Liver (tissue), 8 donors: ENCODE measurements at regions not wholly inside any gene's neighbourhood (a gene's known extent, or its start where the extent isn't known, plus 50 kb on each side); places are given as distances from the start of the nearest gene placed in this dataset.

ENCODE experiments used
- DNase-seq: peaks from one replicate; pipeline ENCODE4 v3.0.0-alpha.2; 2017; ENCODE audit warnings: low spot score
- H3K27ac ChIP-seq, 2 donors: one replicate each; pipeline ENCODE4 v1.7.0; 2013; ENCODE audit warnings: inconsistent platforms in 2 of 2, low read length in 2 of 2, control low read depth in 1 of 2, low read depth in 1 of 2, mild to moderate bottlenecking in 1 of 2
- H3K27me3 ChIP-seq, 4 donors: one replicate each; pipeline versions ENCODE4 v1.6.1 to v1.7.0; 2013; ENCODE audit warnings: low read length in 3 of 4, inconsistent platforms in 1 of 4, mild to moderate bottlenecking in 1 of 4, moderate library complexity in 1 of 4; ENCODE audit not compliant: control insufficient read depth in 4 of 4, insufficient read depth in 4 of 4
- H3K36me3 ChIP-seq, 4 donors: one replicate each; pipeline versions ENCODE4 v1.6.1 to v1.7.0; 2013; ENCODE audit warnings: low read length in 3 of 4, mild to moderate bottlenecking in 3 of 4, low read depth in 1 of 4, moderate library complexity in 1 of 4; ENCODE audit not compliant: control insufficient read depth in 4 of 4, insufficient read depth in 3 of 4
- H3K4me1 ChIP-seq, 4 donors: one replicate each; pipeline versions ENCODE4 v1.6.1 to v1.7.0; 2013; ENCODE audit warnings: low read length in 3 of 4, mild to moderate bottlenecking in 3 of 4, moderate library complexity in 1 of 4; ENCODE audit not compliant: control insufficient read depth in 4 of 4, insufficient read depth in 4 of 4
- H3K4me3 ChIP-seq, 3 donors: one replicate each; pipeline versions ENCODE4 v1.6.1 to v1.7.0; 2013; ENCODE audit warnings: low read length in 3 of 3, control low read depth in 1 of 3, low read depth in 1 of 3, mild to moderate bottlenecking in 1 of 3
- H3K9ac ChIP-seq, 2 donors: one replicate each; pipeline ENCODE4 v1.7.0; 2013; ENCODE audit warnings: low read length in 2 of 2, mild to moderate bottlenecking in 2 of 2, moderate library complexity in 2 of 2, control low read depth in 1 of 2, low read depth in 1 of 2
- H3K9me3 ChIP-seq, 4 donors: one replicate each; pipeline versions ENCODE4 v1.6.1 to v1.7.0; 2013; ENCODE audit warnings: low read length in 3 of 4; ENCODE audit not compliant: control insufficient read depth in 4 of 4
- EGR1 ChIP-seq, 2 donors: IDR thresholded peaks; 2 replicates each; pipeline ENCODE4 v1.6.1; 2016 to 2018; ENCODE audit warnings: antibody characterized with exemption in 2 of 2, low read depth in 2 of 2
- FOXA1 ChIP-seq: IDR thresholded peaks from 2 replicates; pipeline ENCODE4 v1.6.1; 2016; ENCODE audit warnings: antibody characterized with exemption
- GABPA ChIP-seq, 2 donors: IDR thresholded peaks in 1 of 2; conservative IDR thresholded peaks in 1 of 2; 2 replicates each; pipeline ENCODE4 v1.6.1; 2016; ENCODE audit warnings: antibody characterized with exemption in 2 of 2, mild to moderate bottlenecking in 1 of 2, moderate library complexity in 1 of 2
- HNF4G ChIP-seq: IDR thresholded peaks from 2 replicates; pipeline ENCODE4 v1.6.1; 2016; ENCODE audit warnings: antibody characterized with exemption
- JUND ChIP-seq, 2 donors: IDR thresholded peaks; 2 replicates each; pipeline ENCODE4 v1.6.1; 2016; ENCODE audit warnings: antibody characterized with exemption in 2 of 2
- NR2F2 ChIP-seq: IDR thresholded peaks from 2 replicates; pipeline ENCODE4 v1.6.1; 2016; ENCODE audit warnings: antibody characterized with exemption
- RAD21 ChIP-seq, 2 donors: IDR thresholded peaks; 2 replicates each; pipeline ENCODE4 v1.6.1; 2016; ENCODE audit warnings: antibody characterized with exemption in 2 of 2, mild to moderate bottlenecking in 2 of 2
- RXRA ChIP-seq, 2 donors: IDR thresholded peaks; 2 replicates each; pipeline ENCODE4 v1.6.1; 2017 to 2018; ENCODE audit warnings: antibody characterized with exemption in 2 of 2, mild to moderate bottlenecking in 1 of 2
- SP1 ChIP-seq: IDR thresholded peaks from 2 replicates; pipeline ENCODE4 v1.6.1; 2018; ENCODE audit warnings: antibody characterized with exemption, mild to moderate bottlenecking
- TAF1 ChIP-seq: conservative IDR thresholded peaks from 2 replicates; pipeline ENCODE4 v1.6.1; 2016; ENCODE audit warnings: antibody characterized with exemption, mild to moderate bottlenecking
- YY1 ChIP-seq: IDR thresholded peaks from 2 replicates; pipeline ENCODE4 v1.6.1; 2016; ENCODE audit warnings: antibody characterized with exemption, mild to moderate bottlenecking
- WGBS: extraction: QIAGEN DNeasy Blood & Tissue Kit; methylation state at CpG from one replicate; pipeline ENCODE4 v1.1.7; 2013; 5-methylcytosine and 5-hydroxymethylcytosine counted together
- TF ChIP-seq, protein P1 (sequence below): fragments of 150-350 bp; IDR thresholded peaks from 2 replicates; pipeline ENCODE4 v1.5.1; 2017; ENCODE audit warnings: improper control_type of control experiment, low read depth, low read length; ENCODE audit not compliant: missing input control
- TF ChIP-seq, protein P2 (sequence below): IDR thresholded peaks from 2 replicates; pipeline ENCODE4 v1.6.1; 2016; ENCODE audit warnings: antibody characterized with exemption
- TF ChIP-seq, protein P3 (sequence below): IDR thresholded peaks from 2 replicates; pipeline ENCODE4 v1.6.1; 2016; ENCODE audit warnings: antibody characterized with exemption, mild to moderate bottlenecking
- donor health status: healthy.
- donor health status: healthy.
- donor health status: healthy.
- donor health status: healthy.
- donor health status: healthy.

DNA sequence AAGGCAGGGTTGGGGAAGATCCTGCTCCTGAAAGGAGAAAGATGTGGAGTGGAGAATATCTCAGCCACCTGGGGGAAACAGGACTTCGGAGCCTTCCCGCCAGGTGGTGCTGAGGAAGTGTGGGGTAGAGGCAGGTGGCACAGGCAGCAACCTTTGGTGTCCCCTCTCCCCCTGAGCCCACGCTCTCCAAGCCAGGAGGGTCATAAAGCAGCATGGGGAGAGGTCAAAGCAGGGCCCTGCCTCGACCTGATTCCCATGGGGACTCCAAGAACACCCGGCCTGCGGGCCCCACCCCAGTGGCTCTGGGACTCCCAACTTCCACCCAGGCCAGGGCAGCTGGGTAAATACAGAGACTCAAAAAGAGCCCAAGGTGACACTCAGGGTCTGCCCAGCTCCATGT lies 54.3 kb upstream of the SLC66A3 start (continued):
- TF ChIP-seq, protein P1, sequence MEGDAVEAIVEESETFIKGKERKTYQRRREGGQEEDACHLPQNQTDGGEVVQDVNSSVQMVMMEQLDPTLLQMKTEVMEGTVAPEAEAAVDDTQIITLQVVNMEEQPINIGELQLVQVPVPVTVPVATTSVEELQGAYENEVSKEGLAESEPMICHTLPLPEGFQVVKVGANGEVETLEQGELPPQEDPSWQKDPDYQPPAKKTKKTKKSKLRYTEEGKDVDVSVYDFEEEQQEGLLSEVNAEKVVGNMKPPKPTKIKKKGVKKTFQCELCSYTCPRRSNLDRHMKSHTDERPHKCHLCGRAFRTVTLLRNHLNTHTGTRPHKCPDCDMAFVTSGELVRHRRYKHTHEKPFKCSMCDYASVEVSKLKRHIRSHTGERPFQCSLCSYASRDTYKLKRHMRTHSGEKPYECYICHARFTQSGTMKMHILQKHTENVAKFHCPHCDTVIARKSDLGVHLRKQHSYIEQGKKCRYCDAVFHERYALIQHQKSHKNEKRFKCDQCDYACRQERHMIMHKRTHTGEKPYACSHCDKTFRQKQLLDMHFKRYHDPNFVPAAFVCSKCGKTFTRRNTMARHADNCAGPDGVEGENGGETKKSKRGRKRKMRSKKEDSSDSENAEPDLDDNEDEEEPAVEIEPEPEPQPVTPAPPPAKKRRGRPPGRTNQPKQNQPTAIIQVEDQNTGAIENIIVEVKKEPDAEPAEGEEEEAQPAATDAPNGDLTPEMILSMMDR: no peak
- no peak for TF ChIP-seq GABPA (IDR thresholded peaks at IDR 0.05 in 1 of 2, conservative IDR thresholded peaks at IDR 0.05 in 1 of 2)
- TF ChIP-seq, protein P2, sequence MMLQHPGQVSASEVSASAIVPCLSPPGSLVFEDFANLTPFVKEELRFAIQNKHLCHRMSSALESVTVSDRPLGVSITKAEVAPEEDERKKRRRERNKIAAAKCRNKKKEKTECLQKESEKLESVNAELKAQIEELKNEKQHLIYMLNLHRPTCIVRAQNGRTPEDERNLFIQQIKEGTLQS: no peak
- no peak for TF ChIP-seq FOXA1

DNA sequence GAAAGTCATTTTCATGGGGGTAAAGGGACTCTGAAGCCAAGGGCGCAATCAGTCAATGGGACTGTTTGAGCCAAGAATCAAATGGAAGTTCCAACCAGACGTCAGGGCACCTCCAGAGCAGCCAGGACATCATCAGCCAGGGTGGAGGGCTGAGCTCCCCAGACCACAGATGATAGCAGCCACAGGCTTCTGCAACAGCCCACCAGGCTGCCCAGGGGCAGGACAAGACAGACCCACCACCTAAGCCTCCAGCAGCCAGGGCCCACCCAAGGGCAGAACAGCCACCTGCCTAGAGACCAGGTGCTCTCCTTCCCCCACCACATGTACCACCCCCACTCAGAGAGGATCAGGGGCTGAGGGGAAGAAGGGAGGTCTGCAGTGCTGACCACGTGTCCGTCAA lies 53.8 kb upstream of the SLC66A3 start:
- Histone ChIP-seq H3K9ac (no peak overlapping the region), H3K27ac (no peak overlapping the region), H3K27me3 (peaks cover 0 to 3% (median 0%) of the 10 kb centered on the region in 4 donors), H3K4me3 (no peak overlapping the region), H3K9me3 (no peaks in the 10 kb centered on the region), H3K36me3 (no peaks in the 10 kb centered on the region), H3K4me1 (no peaks in the 10 kb centered on the region)
- DNase-seq: no peak
- TF ChIP-seq, protein P3, sequence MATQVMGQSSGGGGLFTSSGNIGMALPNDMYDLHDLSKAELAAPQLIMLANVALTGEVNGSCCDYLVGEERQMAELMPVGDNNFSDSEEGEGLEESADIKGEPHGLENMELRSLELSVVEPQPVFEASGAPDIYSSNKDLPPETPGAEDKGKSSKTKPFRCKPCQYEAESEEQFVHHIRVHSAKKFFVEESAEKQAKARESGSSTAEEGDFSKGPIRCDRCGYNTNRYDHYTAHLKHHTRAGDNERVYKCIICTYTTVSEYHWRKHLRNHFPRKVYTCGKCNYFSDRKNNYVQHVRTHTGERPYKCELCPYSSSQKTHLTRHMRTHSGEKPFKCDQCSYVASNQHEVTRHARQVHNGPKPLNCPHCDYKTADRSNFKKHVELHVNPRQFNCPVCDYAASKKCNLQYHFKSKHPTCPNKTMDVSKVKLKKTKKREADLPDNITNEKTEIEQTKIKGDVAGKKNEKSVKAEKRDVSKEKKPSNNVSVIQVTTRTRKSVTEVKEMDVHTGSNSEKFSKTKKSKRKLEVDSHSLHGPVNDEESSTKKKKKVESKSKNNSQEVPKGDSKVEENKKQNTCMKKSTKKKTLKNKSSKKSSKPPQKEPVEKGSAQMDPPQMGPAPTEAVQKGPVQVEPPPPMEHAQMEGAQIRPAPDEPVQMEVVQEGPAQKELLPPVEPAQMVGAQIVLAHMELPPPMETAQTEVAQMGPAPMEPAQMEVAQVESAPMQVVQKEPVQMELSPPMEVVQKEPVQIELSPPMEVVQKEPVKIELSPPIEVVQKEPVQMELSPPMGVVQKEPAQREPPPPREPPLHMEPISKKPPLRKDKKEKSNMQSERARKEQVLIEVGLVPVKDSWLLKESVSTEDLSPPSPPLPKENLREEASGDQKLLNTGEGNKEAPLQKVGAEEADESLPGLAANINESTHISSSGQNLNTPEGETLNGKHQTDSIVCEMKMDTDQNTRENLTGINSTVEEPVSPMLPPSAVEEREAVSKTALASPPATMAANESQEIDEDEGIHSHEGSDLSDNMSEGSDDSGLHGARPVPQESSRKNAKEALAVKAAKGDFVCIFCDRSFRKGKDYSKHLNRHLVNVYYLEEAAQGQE: no peak
- TF ChIP-seq YY1 (no peak), RXRA (IDR thresholded peaks at IDR 0.05) (no peak), JUND (IDR thresholded peaks at IDR 0.05) (no peak), EGR1 (IDR thresholded peaks at IDR 0.05; ENCODE audit: low read depth in 2 of 2) (no peak), RAD21 (IDR thresholded peaks at IDR 0.05) (no peak), HNF4G (no peak), TAF1 (no peak), NR2F2 (no peak), FOXA1 (no peak), SP1 (no peak)
- TF ChIP-seq, protein P2: no peak
- TF ChIP-seq, protein P1: no peak
- WGBS: 78% methylated on average over 4 of the region's 4 CpGs
